ENCODE measurements at regions not wholly inside any gene's neighbourhood (a gene's known extent, or its start where the extent isn't known, plus 50 kb on each side); places are given as distances from the start of the nearest gene placed in this dataset.

DNA sequence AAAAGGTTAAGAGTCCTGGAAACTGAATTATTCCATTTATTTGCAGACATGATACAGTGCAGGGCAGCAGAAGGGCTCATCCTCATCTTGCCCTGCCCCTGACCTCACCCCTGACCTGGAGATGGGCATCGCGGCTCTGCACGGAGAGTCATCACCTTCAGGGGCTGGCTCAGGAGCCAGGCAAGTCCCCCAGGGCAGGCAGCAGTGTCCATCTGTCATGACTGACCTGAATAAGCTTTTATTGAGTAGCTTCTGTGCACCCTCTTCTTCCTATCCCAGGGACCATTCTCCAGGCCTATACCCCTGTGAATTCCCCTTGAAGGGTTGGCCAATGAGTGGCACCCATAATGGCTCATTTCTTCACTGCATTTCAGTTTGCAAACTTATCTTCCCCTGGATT lies 484.2 kb downstream of the ZNF536 start:
- TF ChIP-seq, protein P1, sequence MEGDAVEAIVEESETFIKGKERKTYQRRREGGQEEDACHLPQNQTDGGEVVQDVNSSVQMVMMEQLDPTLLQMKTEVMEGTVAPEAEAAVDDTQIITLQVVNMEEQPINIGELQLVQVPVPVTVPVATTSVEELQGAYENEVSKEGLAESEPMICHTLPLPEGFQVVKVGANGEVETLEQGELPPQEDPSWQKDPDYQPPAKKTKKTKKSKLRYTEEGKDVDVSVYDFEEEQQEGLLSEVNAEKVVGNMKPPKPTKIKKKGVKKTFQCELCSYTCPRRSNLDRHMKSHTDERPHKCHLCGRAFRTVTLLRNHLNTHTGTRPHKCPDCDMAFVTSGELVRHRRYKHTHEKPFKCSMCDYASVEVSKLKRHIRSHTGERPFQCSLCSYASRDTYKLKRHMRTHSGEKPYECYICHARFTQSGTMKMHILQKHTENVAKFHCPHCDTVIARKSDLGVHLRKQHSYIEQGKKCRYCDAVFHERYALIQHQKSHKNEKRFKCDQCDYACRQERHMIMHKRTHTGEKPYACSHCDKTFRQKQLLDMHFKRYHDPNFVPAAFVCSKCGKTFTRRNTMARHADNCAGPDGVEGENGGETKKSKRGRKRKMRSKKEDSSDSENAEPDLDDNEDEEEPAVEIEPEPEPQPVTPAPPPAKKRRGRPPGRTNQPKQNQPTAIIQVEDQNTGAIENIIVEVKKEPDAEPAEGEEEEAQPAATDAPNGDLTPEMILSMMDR (IDR thresholded peaks at IDR 0.05) = no peak
- Mint-ChIP-seq H3K4me1 (peaks cover 84% of the 10 kb centered on the region), H3K9me3 (no peaks in the 10 kb centered on the region), H3K27me3 (ENCODE audit: low read depth, poor library complexity) (peaks cover 5% of the 10 kb centered on the region), H3K36me3 (ENCODE audit: low read depth) (no peaks in the 10 kb centered on the region), H3K4me3 (no peak overlapping the region), H3K27ac (peak overlapping the region; percentile 78)
- DNase-seq = no peak

DNA sequence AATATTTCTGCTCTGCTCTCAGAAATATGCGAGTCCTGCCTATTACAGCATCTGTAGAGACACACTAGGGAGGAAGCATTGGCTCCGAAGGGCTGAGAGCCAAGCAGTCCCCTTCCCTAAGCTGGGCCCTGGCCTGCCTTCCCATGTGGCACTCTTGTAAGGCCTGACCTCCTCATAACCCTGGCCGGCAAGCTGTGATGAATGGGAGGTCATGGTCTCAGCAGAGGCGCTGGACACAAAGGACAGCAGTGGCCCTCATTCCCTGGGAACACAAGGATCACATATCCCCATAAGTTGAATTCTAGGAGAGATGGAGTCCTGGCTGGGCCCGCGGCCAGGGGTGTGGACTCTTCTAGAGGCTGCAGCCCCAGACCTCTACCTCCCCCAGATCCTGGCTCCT lies 483.3 kb downstream of the ZNF536 start:
- H3K9me3 Mint-ChIP-seq = no peaks in the 10 kb centered on the region
- TF ChIP-seq, protein P1 (IDR thresholded peaks at IDR 0.05) = no peak
- no peak overlapping the region for H3K4me3 Mint-ChIP-seq
- H3K27ac Mint-ChIP-seq = peak overlapping the region; percentile 25
- peaks cover 5% of the 10 kb centered on the region for H3K27me3 Mint-ChIP-seq (ENCODE audit: low read depth, poor library complexity)
- H3K4me1 Mint-ChIP-seq = peaks cover 89% of the 10 kb centered on the region
- no peaks in the 10 kb centered on the region for H3K36me3 Mint-ChIP-seq (ENCODE audit: low read depth)
- peak; percentile 24 for DNase-seq

DNA sequence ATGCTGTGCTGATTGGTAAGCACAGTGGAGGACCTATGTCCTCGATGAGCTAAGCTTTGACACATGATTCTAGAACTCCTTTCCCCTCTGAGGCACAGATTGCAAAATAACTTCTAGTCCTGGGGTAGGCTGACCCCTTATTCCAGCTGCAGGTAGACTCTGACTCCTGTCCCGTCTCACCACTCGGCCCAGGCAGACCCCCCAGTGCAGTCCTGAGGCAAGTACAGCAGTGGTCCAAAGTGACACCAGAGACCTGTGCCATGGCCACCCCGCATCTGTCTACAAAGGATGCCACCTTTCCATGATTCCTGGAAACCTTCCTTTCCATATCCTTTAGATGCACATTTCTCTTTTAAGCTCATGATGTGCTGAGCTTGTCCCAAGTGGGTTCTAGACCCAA lies 482.5 kb downstream of the ZNF536 start:
- DNase-seq = no peak
- TF ChIP-seq, protein P1 (IDR thresholded peaks at IDR 0.05) = no peak
- H3K36me3 Mint-ChIP-seq (ENCODE audit: low read depth) = no peaks in the 10 kb centered on the region
- peaks cover 97% of the 10 kb centered on the region for H3K4me1 Mint-ChIP-seq
- H3K4me3 Mint-ChIP-seq = no peak overlapping the region
- peak overlapping the region; percentile 92 for H3K27ac Mint-ChIP-seq
- H3K9me3 Mint-ChIP-seq = no peaks in the 10 kb centered on the region
- H3K27me3 Mint-ChIP-seq (ENCODE audit: low read depth, poor library complexity) = peaks cover 5% of the 10 kb centered on the region

DNA sequence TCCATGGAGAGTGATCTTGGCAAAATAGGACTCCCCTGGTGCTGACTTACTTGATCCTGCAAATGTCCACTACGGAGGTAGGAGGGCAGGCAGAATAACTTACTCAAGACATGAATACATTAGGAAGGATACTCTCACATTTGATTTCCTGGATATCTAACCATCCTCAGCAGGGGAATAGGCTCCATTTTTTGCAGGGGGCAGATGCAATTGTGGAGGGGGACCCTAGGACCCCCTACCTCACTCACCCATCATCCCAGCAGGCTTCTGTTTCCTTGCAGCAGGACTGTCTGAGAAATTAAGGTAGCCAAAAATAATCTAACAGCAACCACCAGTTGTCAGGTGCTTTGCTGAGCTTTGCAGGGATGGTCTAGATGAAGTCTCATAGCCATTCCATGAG lies 482.0 kb downstream of the ZNF536 start:
- Mint-ChIP-seq H3K4me1 (peaks cover 97% of the 10 kb centered on the region), H3K27ac (no peak overlapping the region), H3K27me3 (ENCODE audit: low read depth, poor library complexity) (peaks cover 2% of the 10 kb centered on the region), H3K36me3 (ENCODE audit: low read depth) (no peaks in the 10 kb centered on the region), H3K4me3 (no peak overlapping the region), H3K9me3 (no peaks in the 10 kb centered on the region)
- DNase-seq = no peak
- TF ChIP-seq, protein P1 (IDR thresholded peaks at IDR 0.05) = no peak

DNA sequence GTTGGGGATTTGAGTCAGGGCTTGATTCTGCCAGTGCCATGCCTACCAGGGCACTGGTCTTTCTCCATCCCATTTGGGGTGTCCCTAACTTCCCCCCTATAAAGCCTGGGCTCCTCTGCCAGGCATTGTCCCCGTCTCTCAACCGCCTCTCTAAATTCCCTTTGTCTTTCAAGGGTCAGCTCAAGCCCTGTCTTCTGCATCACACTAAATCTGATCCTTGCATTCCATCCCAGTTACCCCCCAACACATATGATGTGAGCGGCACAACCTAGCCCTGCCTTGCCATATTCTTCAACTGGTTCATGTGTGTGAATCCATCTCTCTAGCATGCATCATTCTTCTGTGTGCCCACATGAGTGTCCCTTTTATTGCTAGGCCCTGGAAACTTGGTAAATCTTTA lies 480.9 kb downstream of the ZNF536 start:
- Mint-ChIP-seq H3K4me3 (no peak overlapping the region), H3K27me3 (ENCODE audit: low read depth, poor library complexity) (no peaks in the 10 kb centered on the region), H3K9me3 (no peaks in the 10 kb centered on the region), H3K27ac (peak overlapping the region; percentile 46), H3K4me1 (peaks cover 97% of the 10 kb centered on the region), H3K36me3 (ENCODE audit: low read depth) (no peaks in the 10 kb centered on the region)
- no peak for DNase-seq
- TF ChIP-seq, protein P1 (IDR thresholded peaks at IDR 0.05) = no peak

DNA sequence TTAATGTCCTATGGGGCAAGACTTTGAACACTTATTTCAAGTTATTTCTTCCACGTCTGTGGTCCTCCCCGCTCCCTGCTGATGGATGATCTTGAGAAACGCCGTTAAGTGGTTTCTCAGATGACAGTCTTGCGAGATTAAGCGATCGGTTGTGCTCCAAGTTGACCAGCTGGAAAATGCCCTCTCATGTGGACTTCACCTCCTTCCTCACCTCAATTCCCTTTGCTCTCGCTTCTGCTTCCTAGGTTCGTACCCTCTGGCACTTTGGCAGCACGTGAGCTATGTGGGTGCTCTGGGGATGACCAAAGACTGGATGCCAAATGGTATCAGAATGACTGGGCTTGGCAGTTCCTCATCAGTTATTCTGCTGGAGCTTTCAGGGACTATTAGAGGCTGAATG lies 480.0 kb downstream of the ZNF536 start:
- TF ChIP-seq, protein P1 (IDR thresholded peaks at IDR 0.05) = no peak
- DNase-seq = no peak
- H3K4me3 Mint-ChIP-seq = no peak overlapping the region

More for the DNA sequence above, 480.0 kb downstream of the ZNF536 start:
- H3K4me1 Mint-ChIP-seq = peaks cover 99% of the 10 kb centered on the region
- no peaks in the 10 kb centered on the region for H3K36me3 Mint-ChIP-seq (ENCODE audit: low read depth)
- no peaks in the 10 kb centered on the region for H3K9me3 Mint-ChIP-seq
- no peaks in the 10 kb centered on the region for H3K27me3 Mint-ChIP-seq (ENCODE audit: low read depth, poor library complexity)
- no peak overlapping the region for H3K27ac Mint-ChIP-seq

Data from nephron progenitor cell (in vitro differentiated cells).